B cell (primary cell): ENCODE measurements at regions not wholly inside any gene's neighbourhood (a gene's known extent, or its start where the extent isn't known, plus 50 kb on each side); places are given as distances from the start of the nearest gene placed in this dataset.

ENCODE experiments used
- ATAC-seq: fragments of 200-7000 bp; cut with Tn5 transposase; one replicate; pipeline ENCODE4 v1.10.0; 2021; ENCODE audit warnings: low read depth, mild to moderate bottlenecking, moderate number of reproducible peaks, moderate library complexity
- CTCF ChIA-PET: fragments of 350-600 bp; sonication (Branson Sonifier 250); formaldehyde crosslinking; loops from one replicate; lab custom pipeline; 2021; ENCODE audit warnings: antibody characterized with exemption, inconsistent platforms; lab: Charles Lee
- POLR2A ChIA-PET: fragments of 350-600 bp; sonication (Branson Sonifier 250); formaldehyde crosslinking; loops from one replicate; lab custom pipeline; 2021; ENCODE audit warnings: antibody characterized with exemption; lab: Charles Lee
- DNase-seq: peaks from one replicate; pipeline ENCODE4 v3.0.0; 2013
- H2AFZ ChIP-seq: 2 replicates; pipeline ENCODE4 v1.6.1; 2012; ENCODE audit warnings: mild to moderate bottlenecking, low read depth, low read length; ENCODE audit not compliant: insufficient read depth, poor library complexity, severe bottlenecking
- H3K27ac ChIP-seq, 2 donors: 1 replicate in 1 of 2; 2 replicates in 1 of 2; pipeline ENCODE4 v1.5.1; 2012 to 2013; ENCODE audit warnings: low read length in 2 of 2, mild to moderate bottlenecking in 2 of 2, moderate library complexity in 1 of 2
- H3K27me3 ChIP-seq, 4 experiments: fragments of 200-600 bp in 1 of 4; sonication (generic) in 1 of 4; replicated peaks in 1 of 4; 1 replicate in 2 of 4; 2 replicates in 2 of 4; pipeline versions ENCODE4 v1.6.1 to v1.7.0; 2013 to 2016; ENCODE audit warnings: low read length in 3 of 4, mild to moderate bottlenecking in 2 of 4, mixed read lengths in 1 of 4, moderate library complexity in 1 of 4; ENCODE audit not compliant: insufficient read depth in 4 of 4, control insufficient read depth in 3 of 4; ENCODE audit errors: control extremely low read depth in 1 of 4
- H3K36me3 ChIP-seq, 2 experiments: replicated peaks in 1 of 2; 1 replicate in 1 of 2; 2 replicates in 1 of 2; pipeline versions ENCODE4 v1.6.1 to v1.7.1; 2013; ENCODE audit warnings: low read length in 1 of 2; ENCODE audit not compliant: insufficient read depth in 2 of 2, control insufficient read depth in 1 of 2; ENCODE audit errors: control extremely low read depth in 1 of 2, extremely low read depth in 1 of 2
- H3K4me1 ChIP-seq, 2 donors: fragments of 200-600 bp in 1 of 2; sonication (generic) in 1 of 2; 1 replicate in 1 of 2; 2 replicates in 1 of 2; pipeline versions ENCODE4 v1.5.1 to v1.6.1; 2013 to 2017; ENCODE audit warnings: low read length in 2 of 2; ENCODE audit not compliant: control insufficient read depth in 2 of 2, insufficient read depth in 2 of 2
- H3K4me2 ChIP-seq: replicated peaks from 2 replicates; pipeline ENCODE3; 2012; ENCODE audit warnings: mild to moderate bottlenecking, low read depth, low read length; ENCODE audit not compliant: poor library complexity, severe bottlenecking
- H3K4me3 ChIP-seq, 5 experiments: fragments of 200-600 bp in 1 of 5; sonication (generic) in 1 of 5; 1 replicate in 3 of 5; 2 replicates in 2 of 5; pipeline versions ENCODE4 v1.5.1 to v1.7.0; 2011 to 2016; ENCODE audit warnings: low read length in 4 of 5, mild to moderate bottlenecking in 4 of 5, low read depth in 2 of 5, control low read depth in 1 of 5, moderate library complexity in 1 of 5; ENCODE audit not compliant: insufficient read depth in 1 of 5; ENCODE audit errors: control extremely low read depth in 1 of 5, extremely low read depth in 1 of 5
- H3K79me2 ChIP-seq: fragments of 200-600 bp; sonication (generic); one replicate; pipeline ENCODE4 v1.6.0; 2016; ENCODE audit warnings: low read length; ENCODE audit not compliant: control insufficient read depth, insufficient read depth
- H3K9ac ChIP-seq: fragments of 200-600 bp; sonication (generic); 2 replicates; pipeline ENCODE4 v1.6.1; 2017; ENCODE audit warnings: mild to moderate bottlenecking, low read length, moderate library complexity
- H3K9me3 ChIP-seq, 3 donors: one replicate each; pipeline versions ENCODE4 v1.6.1 to v1.7.1; 2013; ENCODE audit warnings: low read length in 2 of 3; ENCODE audit not compliant: control insufficient read depth in 2 of 3, insufficient read depth in 1 of 3; ENCODE audit errors: control extremely low read depth in 1 of 3
- H4K20me1 ChIP-seq: 2 replicates; pipeline ENCODE4 v1.6.0; 2012; ENCODE audit warnings: mild to moderate bottlenecking, low read length; ENCODE audit not compliant: insufficient read depth, control insufficient read depth, poor library complexity, severe bottlenecking
- H3K27ac Mint-ChIP-seq: one replicate; pipeline ENCODE4 v1.8.0; 2021; ENCODE audit warnings: mixed read lengths
- H3K27me3 Mint-ChIP-seq: one replicate; pipeline ENCODE4 v1.8.0; 2021; ENCODE audit warnings: mixed read lengths
- H3K4me1 Mint-ChIP-seq: one replicate; pipeline ENCODE4 v1.8.0; 2021; ENCODE audit warnings: mixed read lengths
- H3K4me3 Mint-ChIP-seq: one replicate; pipeline ENCODE4 v1.8.0; 2021; ENCODE audit warnings: mixed read lengths
- H3K9me3 Mint-ChIP-seq: one replicate; pipeline ENCODE4 v1.8.0; 2022; ENCODE audit warnings: mixed read lengths; ENCODE audit not compliant: insufficient read depth
- EZH2 ChIP-seq: IDR thresholded peaks from 2 replicates; pipeline ENCODE4 v1.6.1; 2012; ENCODE audit warnings: borderline replicate concordance, low read depth, mild to moderate bottlenecking, moderate library complexity, low read length; ENCODE audit not compliant: insufficient read depth, poor library complexity, severe bottlenecking
- WGBS: methylation state at CpG from one replicate; pipeline ENCODE4 v1.1.5; 2013; ENCODE audit warnings: missing lambda C conversion rate; ENCODE audit not compliant: insufficient coverage; 5-methylcytosine and 5-hydroxymethylcytosine counted together
- intact Hi-C: fragments of 100-400 bp; cut with micrococcal nuclease; formaldehyde crosslinking; loops from one replicate; pipeline ENCODE4 v1.10.0; 2022
- TF ChIP-seq, protein P1 (sequence below): fragments of 200-600 bp; IDR thresholded peaks from one replicate; pipeline ENCODE4 v1.8.0; 2022; ENCODE audit warnings: antibody characterized with exemption, mild to moderate bottlenecking

DNA sequence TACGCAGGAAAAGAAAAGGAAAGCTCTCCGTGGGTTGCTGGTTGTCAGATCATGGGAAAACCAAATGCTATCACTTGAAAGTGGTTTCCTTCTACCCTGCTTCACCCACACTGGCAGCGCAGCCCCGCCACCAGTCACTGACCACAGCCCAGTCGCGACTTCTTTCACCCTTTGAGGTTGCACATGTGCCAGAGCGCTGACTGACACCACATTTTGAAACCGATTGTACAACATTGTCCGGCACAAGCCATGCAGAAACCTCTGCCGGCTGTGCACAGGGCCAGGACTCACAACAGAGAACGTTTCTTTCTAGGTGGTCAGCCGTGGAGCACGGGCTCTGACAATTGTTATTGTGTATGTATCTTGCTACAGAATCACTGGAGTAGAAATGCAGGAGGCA, 827.2 kb upstream of the POU3F3 start:
- no peaks in the 10 kb centered on the region for H3K79me2 ChIP-seq
- no peaks in the 10 kb centered on the region for H4K20me1 ChIP-seq
- WGBS, result 88% methylated on average over 12 of the region's 13 CpGs
- H3K27me3 ChIP-seq, result no peaks in the 10 kb centered on the region
- TF ChIP-seq, protein P1, sequence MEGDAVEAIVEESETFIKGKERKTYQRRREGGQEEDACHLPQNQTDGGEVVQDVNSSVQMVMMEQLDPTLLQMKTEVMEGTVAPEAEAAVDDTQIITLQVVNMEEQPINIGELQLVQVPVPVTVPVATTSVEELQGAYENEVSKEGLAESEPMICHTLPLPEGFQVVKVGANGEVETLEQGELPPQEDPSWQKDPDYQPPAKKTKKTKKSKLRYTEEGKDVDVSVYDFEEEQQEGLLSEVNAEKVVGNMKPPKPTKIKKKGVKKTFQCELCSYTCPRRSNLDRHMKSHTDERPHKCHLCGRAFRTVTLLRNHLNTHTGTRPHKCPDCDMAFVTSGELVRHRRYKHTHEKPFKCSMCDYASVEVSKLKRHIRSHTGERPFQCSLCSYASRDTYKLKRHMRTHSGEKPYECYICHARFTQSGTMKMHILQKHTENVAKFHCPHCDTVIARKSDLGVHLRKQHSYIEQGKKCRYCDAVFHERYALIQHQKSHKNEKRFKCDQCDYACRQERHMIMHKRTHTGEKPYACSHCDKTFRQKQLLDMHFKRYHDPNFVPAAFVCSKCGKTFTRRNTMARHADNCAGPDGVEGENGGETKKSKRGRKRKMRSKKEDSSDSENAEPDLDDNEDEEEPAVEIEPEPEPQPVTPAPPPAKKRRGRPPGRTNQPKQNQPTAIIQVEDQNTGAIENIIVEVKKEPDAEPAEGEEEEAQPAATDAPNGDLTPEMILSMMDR, result no peak
- no peak for TF ChIP-seq EZH2
- H3K4me2 ChIP-seq, result no peak overlapping the region
- H2AFZ ChIP-seq, result no peak overlapping the region
- DNase-seq (no peak), ATAC-seq (no peak)
- H3K9me3 ChIP-seq, result peaks cover 0 to 7% (median 0%) of the 10 kb centered on the region in 3 donors
- Mint-ChIP-seq H3K27ac (no peak overlapping the region), H3K27me3 (no peaks in the 10 kb centered on the region), H3K9me3 (no peaks in the 10 kb centered on the region), H3K4me1 (no peaks in the 10 kb centered on the region), H3K4me3 (no peak overlapping the region)
- ChIA-PET POLR2A (no interaction called here), CTCF (no interaction called here)
- intact Hi-C loops, result no loop called here
- H3K4me3 ChIP-seq, result no peak overlapping the region
- H3K36me3 ChIP-seq, result no peaks in the 10 kb centered on the region
- H3K4me1 ChIP-seq, result no peaks in the 10 kb centered on the region
- no peak overlapping the region for H3K9ac ChIP-seq
- no peak overlapping the region for H3K27ac ChIP-seq

DNA sequence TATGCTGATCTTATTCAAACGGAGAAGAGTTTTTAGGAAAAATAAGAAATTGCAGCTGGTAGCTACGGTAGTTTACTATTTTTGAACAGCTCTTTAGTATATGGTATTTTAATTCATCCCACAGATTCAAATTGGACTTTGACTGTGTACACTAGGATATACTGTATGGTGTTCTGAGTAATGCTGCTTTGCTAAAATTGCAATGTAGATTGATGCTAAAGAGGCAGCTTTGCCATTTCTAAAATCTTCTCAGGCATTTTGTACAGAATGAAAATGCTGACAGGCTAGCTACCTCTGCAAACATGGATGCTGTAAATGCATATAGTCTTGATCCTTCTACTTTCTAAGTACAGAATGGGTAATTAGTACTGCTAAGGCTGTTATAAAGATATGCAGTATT, 826.6 kb upstream of the POU3F3 start:
- intact Hi-C loops, result no loop called here
- WGBS, result no CpG with 5 or more reads among the region's 2 CpGs
- no peaks in the 10 kb centered on the region for H3K27me3 Mint-ChIP-seq

More for the DNA sequence above, 826.6 kb upstream of the POU3F3 start:
- CTCF ChIA-PET, result no interaction called here
- Histone ChIP-seq H3K9ac (no peak overlapping the region), H3K79me2 (no peaks in the 10 kb centered on the region), H4K20me1 (no peaks in the 10 kb centered on the region), H3K36me3 (no peaks in the 10 kb centered on the region), H2AFZ (no peak overlapping the region), H3K4me1 (no peaks in the 10 kb centered on the region), H3K4me3 (no peak overlapping the region), H3K4me2 (no peak overlapping the region), H3K9me3 (peaks cover 0 to 7% (median 0%) of the 10 kb centered on the region in 3 donors), H3K27me3 (no peaks in the 10 kb centered on the region), H3K27ac (no peak overlapping the region)
- POLR2A ChIA-PET, result no interaction called here
- DNase-seq (no peak), ATAC-seq (no peak)
- TF ChIP-seq EZH2, result no peak
- TF ChIP-seq, protein P1, result no peak
- H3K4me3 Mint-ChIP-seq, result no peak overlapping the region
- no peaks in the 10 kb centered on the region for H3K4me1 Mint-ChIP-seq
- H3K27ac Mint-ChIP-seq, result no peak overlapping the region
- no peaks in the 10 kb centered on the region for H3K9me3 Mint-ChIP-seq
